HL-60 (cell line): ENCODE measurements at regions not wholly inside any gene's neighbourhood (a gene's known extent, or its start where the extent isn't known, plus 50 kb on each side); places are given as distances from the start of the nearest gene placed in this dataset.

Experiments used
- DNase-seq, 2 experiments: peaks; one replicate each; pipeline ENCODE4 v3.0.0-alpha.2; 2010 to 2020; ENCODE audit warnings: low read depth in 1 of 2, low spot score in 1 of 2
- H3K27ac ChIP-seq: fragments of 250-450 bp; sonication (Bioruptor Pico); replicated peaks from 2 replicates; pipeline ENCODE4 v1.5.1; 2020; ENCODE audit warnings: mild to moderate bottlenecking, moderate library complexity
- H3K27me3 ChIP-seq: fragments of 250-450 bp; sonication (Bioruptor Pico); 2 replicates; pipeline ENCODE4 v1.5.1; 2021; ENCODE audit warnings: mild to moderate bottlenecking, moderate library complexity; ENCODE audit not compliant: insufficient read depth, poor library complexity, severe bottlenecking
- H3K4me3 ChIP-seq: replicated peaks from 2 replicates; pipeline ENCODE4 v1.5.1; 2011; ENCODE audit warnings: mild to moderate bottlenecking, control low read depth, low read length; ENCODE audit not compliant: insufficient read depth
- CTCF ChIP-seq: IDR thresholded peaks from one replicate; pipeline ENCODE4 v1.5.1; 2011; ENCODE audit warnings: low read length, control low read depth, inconsistent platforms; ENCODE audit not compliant: insufficient read depth
- GABPA ChIP-seq: IDR thresholded peaks from 2 replicates; pipeline ENCODE4 v1.6.1; 2012; ENCODE audit warnings: low read depth
- POLR2AphosphoS5 ChIP-seq: IDR thresholded peaks from 2 replicates; pipeline ENCODE4 v1.6.1; 2012; ENCODE audit warnings: low read depth
- REST ChIP-seq: IDR thresholded peaks from 2 replicates; pipeline ENCODE4 v1.6.1; 2012; ENCODE audit warnings: low read depth; ENCODE audit not compliant: insufficient replicate concordance
- SPI1 ChIP-seq: IDR thresholded peaks from 2 replicates; pipeline ENCODE4 v1.6.1; 2012; ENCODE audit warnings: low read depth, mild to moderate bottlenecking, borderline replicate concordance

GRCh38 chr7:17699696-17700095 lies 240.6 kb downstream of the SNX13 start:
- Histone ChIP-seq H3K27ac (no peak overlapping the region), H3K27me3 (no peaks in the 10 kb centered on the region), H3K4me3 (no peak overlapping the region)
- DNase-seq, result no peak
- no peak for TF ChIP-seq CTCF
- TF ChIP-seq SPI1, result no peak
- TF ChIP-seq REST, result no peak
- no peak for TF ChIP-seq GABPA
- no peak for TF ChIP-seq POLR2AphosphoS5

GRCh38 chr7:17700138-17700537 lies 240.2 kb downstream of the SNX13 start:
- no peak for DNase-seq
- Histone ChIP-seq H3K27ac (no peak overlapping the region), H3K4me3 (no peak overlapping the region), H3K27me3 (no peaks in the 10 kb centered on the region)
- TF ChIP-seq GABPA, result no peak
- TF ChIP-seq POLR2AphosphoS5, result no peak
- TF ChIP-seq CTCF, result no peak
- TF ChIP-seq SPI1, result no peak
- no peak for TF ChIP-seq REST

GRCh38 chr7:17706275-17706674 lies 234.0 kb downstream of the SNX13 start:
- DNase-seq, result no peak
- H3K4me3 ChIP-seq, result no peak overlapping the region
- TF ChIP-seq GABPA, result no peak
- no peak for TF ChIP-seq SPI1
- TF ChIP-seq REST, result no peak
- TF ChIP-seq POLR2AphosphoS5, result no peak
- no peak for TF ChIP-seq CTCF

More at GRCh38 chr7:17706275-17706674, 234.0 kb downstream of the SNX13 start:
- Histone ChIP-seq H3K27me3 (no peaks in the 10 kb centered on the region), H3K27ac (no peak overlapping the region)
